GM10266 (cell line): ENCODE measurements at regions not wholly inside any gene's neighbourhood (a gene's known extent, or its start where the extent isn't known, plus 50 kb on each side); places are given as distances from the start of the nearest gene placed in this dataset.

Experiments used
- DNase-seq: peaks from one replicate; pipeline ENCODE4 v3.0.0; 2012; ENCODE audit errors: extremely low spot score
- TF ChIP-seq, protein P1 (sequence below): IDR thresholded peaks from 2 replicates; pipeline ENCODE4 v1.5.1; 2012; ENCODE audit warnings: mild to moderate bottlenecking, low read depth; ENCODE audit not compliant: control insufficient read depth, insufficient read depth; ENCODE audit errors: missing control alignments

DNA sequence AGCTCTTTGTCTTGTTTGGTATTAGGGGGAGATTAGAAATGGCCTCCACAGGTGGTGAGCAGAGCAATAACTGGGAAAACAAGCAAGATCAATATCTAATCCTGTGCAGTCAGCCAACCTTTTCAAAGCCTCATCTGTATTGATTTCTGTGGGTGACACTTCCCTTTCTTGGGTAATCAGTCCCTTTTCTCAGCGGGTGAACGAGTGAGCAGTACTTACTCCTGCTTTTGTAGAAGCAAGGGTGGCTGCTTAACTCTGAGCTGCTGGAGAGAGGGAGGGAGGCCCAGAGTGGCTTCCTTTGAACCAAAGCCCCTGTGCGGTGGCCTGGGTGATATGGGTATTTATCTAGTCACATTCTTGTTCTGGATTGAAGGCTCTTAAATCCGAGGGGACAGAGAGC, 254.8 kb upstream of the CHD6 start:
- TF ChIP-seq, protein P1, sequence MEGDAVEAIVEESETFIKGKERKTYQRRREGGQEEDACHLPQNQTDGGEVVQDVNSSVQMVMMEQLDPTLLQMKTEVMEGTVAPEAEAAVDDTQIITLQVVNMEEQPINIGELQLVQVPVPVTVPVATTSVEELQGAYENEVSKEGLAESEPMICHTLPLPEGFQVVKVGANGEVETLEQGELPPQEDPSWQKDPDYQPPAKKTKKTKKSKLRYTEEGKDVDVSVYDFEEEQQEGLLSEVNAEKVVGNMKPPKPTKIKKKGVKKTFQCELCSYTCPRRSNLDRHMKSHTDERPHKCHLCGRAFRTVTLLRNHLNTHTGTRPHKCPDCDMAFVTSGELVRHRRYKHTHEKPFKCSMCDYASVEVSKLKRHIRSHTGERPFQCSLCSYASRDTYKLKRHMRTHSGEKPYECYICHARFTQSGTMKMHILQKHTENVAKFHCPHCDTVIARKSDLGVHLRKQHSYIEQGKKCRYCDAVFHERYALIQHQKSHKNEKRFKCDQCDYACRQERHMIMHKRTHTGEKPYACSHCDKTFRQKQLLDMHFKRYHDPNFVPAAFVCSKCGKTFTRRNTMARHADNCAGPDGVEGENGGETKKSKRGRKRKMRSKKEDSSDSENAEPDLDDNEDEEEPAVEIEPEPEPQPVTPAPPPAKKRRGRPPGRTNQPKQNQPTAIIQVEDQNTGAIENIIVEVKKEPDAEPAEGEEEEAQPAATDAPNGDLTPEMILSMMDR: no peak
- DNase-seq: no peak

DNA sequence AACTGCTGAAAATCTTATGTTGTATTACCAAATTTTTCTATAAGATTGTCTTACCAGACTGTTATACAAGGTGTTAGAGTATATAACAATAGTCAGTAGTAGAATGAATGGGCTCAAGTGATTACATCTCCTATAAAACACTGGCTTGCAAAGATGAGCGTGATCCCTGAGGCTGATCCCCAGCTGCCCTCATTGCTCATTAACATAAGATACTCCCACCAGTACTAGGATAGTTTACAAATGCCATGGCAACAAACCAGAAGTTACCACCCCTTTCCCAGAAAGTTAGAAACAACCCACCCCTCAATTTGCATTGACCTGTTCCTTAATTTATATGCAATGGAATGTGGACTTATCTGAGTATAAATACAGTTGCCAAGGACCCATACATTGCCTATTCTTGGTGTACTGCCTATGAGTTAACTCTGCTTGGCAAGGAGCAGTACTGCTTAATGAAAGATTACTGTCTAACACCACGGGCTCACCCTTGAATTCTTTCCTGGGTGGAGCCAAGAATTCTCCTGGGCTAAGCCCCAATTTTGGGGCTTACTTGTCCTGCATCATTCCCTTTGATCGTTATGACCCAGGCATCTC, 252.8 kb upstream of the CHD6 start:
- TF ChIP-seq, protein P1: no peak
- no peak for DNase-seq

DNA sequence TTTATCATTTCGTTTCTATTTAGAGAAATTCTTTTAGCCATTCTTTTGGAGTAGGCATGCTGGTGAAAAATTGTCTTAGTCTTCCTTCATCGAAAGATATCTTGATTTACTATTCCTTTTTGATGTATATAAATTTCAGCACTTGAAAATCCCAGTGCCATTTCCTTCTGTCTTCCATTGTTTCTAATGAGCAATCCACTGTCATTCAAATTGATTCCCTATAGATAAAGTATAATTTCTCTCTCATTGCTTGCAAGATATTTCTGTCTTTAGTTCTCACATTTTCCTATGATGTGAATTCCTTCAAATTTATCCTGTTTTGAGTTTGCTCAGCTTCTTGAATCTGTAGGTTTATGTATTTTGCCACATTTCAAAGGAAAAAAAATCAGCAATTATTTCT, 251.1 kb upstream of the CHD6 start:
- DNase-seq: no peak
- TF ChIP-seq, protein P1: no peak

DNA sequence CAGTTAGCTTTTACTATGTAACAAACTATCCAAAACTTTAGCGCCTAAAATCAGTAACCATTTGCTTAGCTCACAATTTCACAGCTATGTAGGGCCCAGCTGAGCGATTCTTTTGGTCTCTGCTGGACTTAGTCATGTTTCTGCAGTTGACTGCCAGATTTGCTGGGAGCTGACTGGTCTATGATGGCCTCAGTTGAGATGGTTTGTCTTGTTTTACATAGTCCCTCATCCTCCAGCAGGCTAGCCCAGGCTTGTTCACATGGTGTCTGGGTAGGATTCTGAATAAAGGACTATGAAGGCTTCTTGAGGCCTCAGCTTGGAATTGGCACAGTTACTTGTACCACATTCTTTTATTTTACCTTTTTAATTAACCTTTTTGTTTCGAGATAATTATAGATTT, 247.8 kb upstream of the CHD6 start:
- DNase-seq: no peak
- TF ChIP-seq, protein P1: no peak

DNA sequence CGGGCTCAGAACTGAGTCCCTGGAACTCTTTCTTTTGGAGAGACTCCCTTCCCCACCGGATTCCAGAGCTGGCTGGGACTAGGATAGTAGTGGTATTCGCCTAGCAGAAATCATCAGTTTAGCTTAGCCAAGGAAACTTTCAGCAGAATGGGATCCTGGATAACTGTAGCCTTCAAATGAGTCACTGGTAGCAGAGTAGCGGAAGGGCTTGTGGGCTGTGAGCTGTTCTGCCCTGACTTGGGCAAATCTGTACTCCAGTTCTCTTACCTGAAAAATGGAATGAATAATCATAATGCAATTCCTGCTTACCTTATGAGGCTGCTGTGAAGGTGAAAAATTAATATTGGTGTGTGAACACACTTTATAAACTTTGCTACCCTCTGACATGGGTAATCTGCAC, 244.3 kb upstream of the CHD6 start:
- DNase-seq: no peak
- TF ChIP-seq, protein P1: no peak

DNA sequence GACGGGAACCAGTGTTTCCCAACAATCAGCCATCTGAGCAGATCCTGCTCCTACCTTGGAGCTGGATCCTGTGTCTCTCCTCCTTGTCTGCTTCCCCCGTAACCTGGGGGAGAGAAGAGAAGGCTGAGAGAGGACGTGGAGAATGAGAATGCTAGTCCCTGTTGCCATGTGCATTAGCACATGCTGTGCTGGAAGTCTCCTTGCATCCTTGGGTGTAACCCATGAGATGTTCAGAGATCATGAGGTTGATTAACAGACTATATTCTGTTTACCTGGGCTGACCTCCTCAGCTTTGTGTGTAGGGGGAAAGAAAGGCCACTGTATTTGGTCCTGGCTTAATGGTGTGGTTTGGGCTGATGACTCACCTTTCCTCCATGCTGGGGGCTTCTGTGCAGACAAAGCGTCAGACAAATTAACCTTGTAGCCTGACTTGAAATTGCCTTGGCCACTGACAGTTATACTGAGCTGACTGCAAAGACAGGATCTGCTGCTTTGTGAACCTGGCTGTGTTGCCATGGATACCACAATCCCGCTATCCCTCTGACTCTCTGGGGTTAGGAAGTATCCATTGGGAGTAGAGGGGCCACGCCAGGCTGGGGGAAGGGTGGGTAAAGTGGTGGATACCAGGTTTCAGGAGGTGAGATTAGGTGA, 243.7 kb upstream of the CHD6 start:
- TF ChIP-seq, protein P1: no peak
- DNase-seq: no peak

DNA sequence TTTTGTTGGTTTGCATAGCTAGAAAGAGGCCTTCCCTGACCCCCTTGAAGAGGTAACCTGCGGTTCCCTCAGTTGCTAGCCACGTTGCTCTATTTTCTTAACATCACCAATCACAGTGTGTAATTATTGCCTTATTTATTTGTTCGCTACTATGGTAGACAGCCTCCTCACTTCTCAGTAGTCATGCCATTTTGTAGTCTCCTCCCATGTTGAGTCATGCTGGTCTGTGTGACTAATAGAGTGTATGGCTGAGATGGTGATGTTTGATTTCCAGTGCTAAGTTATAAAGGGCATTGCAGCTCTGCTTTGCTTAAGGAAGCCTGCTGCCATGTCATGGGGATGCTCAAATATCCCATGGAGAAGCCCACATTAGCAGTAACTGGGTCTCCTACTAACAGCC, 236.6 kb upstream of the CHD6 start:
- DNase-seq: no peak

More for the DNA sequence above, 236.6 kb upstream of the CHD6 start:
- TF ChIP-seq, protein P1: no peak
